ENCODE measurements at regions not wholly inside any gene's neighbourhood (a gene's known extent, or its start where the extent isn't known, plus 50 kb on each side); places are given as distances from the start of the nearest gene placed in this dataset.

DNA sequence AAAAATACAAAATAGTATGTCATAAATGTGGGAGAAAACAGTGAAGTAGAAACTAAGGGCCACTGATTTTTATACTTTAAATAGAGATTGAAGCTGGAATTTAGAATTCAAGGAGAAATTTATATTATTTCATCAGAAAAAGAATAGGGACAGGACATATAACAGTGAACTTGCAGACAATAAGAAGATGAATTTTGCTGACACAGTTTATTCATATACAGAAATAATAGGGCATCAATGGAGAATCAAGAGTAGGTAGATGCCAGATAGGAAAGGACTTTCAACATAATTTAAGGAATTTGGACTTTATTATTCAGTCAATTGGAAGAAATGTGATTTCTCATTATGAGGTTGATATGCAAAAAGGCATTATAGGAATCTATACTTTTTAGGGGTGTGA is 118.9 kb upstream of the HNMT start:
- TF ChIP-seq HCFC1 (IDR thresholded peaks at IDR 0.05; ENCODE audit: low read length) (no peak), ATF2 (IDR thresholded peaks at IDR 0.05; ENCODE audit: low read length) (no peak), EZH2 (IDR thresholded peaks at IDR 0.05; ENCODE audit: borderline replicate concordance, control insufficient read depth, low read depth, low read length) (no peak), CTCF (IDR thresholded peaks at IDR 0.05 in 2 of 3, conservative IDR thresholded peaks at IDR 0.05 in 1 of 3; ENCODE audit: control insufficient read depth in 2 of 3, extremely low read depth in 1 of 3, insufficient read depth in 1 of 3, low read depth in 3 of 3, low read length in 3 of 3) (no peak), TCF7 (IDR thresholded peaks at IDR 0.05; ENCODE audit: borderline replicate concordance) (no peak), BHLHE40 (IDR thresholded peaks at IDR 0.05; ENCODE audit: borderline replicate concordance in 1 of 2, low read depth in 2 of 2, low read length in 1 of 2) (no peak)
